Stimulated activated CD4-positive, alpha-beta T cell treated with anti-CD3 and anti-CD28 coated beads, Interleukin-4, amount 100 ng/mL, for 4 hours (primary cell): ENCODE measurements at regions not wholly inside any gene's neighbourhood (a gene's known extent, or its start where the extent isn't known, plus 50 kb on each side); places are given as distances from the start of the nearest gene placed in this dataset.
"Not testable (repeated sequence)": the region's sequence is repeated elsewhere in the genome, so short reads cannot be mapped to it uniquely, and the experiment has no call there.

ENCODE experiments used
- DNase-seq, 2 experiments: peaks; one replicate each; pipeline ENCODE4 v3.0.0-alpha.2; 2020

- DNase-seq = no peak
Measured at GRCh38 chr1:88453295-88453694, 230.8 kb upstream of the PKN2 start.

GRCh38 chr1:88454781-88455180, 229.3 kb upstream of the PKN2 start:
- DNase-seq = no peak

- DNase-seq = no peak
Measured at GRCh38 chr1:88455621-88456256, 228.3 kb upstream of the PKN2 start.

- DNase-seq = no peak
Measured at GRCh38 chr1:88457197-88457596, 226.9 kb upstream of the PKN2 start.

GRCh38 chr1:88461007-88461406, 223.1 kb upstream of the PKN2 start:
- no peak for DNase-seq

DNA sequence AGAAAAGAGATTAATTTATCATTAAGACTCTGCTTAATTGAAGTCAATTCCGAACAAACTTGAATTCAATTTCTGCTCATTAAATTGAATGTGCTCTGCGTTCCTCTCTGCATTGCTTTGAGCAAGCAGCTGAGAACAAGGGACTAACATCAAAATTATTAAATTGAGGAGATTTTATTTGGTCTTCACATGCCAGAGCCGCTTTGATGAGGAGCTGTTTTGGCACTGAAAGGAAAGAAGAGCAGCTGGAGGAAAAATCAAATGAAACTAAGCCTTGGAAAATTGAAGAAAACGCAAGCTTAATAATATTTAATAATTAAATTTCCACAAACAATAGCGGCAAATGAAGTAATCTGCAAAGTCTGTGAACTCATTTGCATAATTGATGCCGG, 222.0 kb upstream of the PKN2 start:
- no peak for DNase-seq

DNA sequence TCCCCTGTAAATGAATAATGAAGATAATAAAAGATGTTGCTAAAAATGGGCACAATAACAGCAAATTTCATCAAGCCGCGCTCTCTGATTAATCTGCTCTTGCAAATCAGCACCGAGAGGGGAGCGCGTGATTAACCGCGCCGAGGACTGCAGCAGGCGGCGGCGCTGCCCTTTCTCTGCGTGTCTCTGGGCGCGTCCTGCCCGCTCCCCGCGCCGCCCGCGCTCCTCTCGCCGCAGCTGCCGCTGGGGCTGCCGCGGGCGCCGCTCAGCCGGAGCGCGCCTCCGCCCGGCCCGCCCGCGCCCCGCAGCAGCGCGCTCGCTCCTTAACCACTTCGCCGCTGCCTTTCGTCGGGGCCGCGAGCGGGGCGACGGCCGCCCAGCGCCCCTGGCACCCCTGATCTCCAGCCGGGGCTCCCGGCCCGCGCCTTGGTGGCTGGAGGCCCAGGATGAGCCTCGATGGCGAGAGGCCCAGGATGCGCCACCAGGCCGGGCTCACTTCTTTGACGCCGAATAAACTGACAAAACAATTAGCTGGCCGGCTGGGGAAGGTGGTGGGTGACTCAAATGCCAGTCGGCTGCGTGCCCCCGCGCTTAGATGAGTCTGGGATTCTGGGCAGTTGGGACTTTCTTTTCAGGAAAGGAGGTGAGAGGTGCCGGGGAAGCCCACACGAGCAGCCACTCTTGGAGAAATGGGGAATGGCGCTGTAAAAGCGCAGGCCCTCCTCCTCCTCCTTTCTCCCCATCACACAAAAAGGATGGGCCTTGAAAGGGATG, 221.4 kb upstream of the PKN2 start:
- no peak for DNase-seq

- no peak for DNase-seq
Measured at GRCh38 chr1:88463401-88463985, 220.6 kb upstream of the PKN2 start.

DNA sequence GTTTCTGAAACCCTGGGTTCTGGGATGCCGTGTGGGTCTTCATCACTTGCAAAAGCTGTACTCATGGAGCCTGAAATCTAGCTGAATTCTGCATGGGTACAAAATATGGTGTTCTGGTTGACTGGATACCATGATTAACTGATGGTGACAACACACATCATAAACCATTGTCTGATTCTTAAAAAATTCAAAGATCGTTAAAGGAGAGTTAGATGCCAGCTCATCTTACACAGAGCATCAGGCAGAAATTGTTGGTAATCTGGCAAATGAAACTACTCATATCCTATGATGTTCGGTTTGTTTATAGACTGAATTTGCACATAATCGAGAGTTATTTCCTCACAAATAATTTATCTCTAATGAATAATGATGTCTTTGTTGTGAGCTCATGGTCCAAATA, 218.1 kb upstream of the PKN2 start:
- DNase-seq = no peak

DNA sequence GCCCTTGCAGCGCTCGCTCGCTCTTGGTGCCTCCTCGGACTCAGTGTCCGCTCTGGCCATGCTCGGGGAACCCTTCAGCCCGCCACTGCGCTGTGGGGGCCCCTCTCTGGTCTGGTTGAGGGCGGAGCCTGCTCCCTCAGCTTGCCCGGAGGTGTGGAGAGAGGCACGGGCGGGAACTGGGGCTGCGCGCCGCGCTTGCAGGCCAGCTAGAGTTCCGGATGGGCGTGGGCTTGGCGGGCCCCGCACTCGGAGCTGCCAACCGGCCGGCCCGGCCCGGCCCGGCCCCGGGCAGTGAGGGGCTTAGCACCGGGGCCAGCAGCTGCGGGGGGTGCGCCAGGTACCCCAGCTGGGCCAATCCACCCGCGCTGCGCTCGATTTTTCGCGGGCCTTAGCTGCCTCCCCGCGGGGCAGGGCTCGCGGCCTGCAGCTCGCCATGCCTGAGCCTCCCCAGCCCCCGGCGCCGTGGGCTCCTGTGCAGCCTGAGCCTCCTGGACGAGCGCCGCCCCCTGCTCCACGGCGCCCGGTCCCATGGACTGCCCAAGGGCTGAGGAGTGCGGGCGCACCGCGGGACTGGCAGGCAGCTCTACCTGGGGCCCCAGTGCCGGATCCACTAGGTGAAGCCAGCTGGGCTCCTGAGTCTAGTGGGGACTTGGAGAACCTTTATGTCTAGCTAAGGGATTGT, 217.0 kb upstream of the PKN2 start:
- no peak for DNase-seq

DNA sequence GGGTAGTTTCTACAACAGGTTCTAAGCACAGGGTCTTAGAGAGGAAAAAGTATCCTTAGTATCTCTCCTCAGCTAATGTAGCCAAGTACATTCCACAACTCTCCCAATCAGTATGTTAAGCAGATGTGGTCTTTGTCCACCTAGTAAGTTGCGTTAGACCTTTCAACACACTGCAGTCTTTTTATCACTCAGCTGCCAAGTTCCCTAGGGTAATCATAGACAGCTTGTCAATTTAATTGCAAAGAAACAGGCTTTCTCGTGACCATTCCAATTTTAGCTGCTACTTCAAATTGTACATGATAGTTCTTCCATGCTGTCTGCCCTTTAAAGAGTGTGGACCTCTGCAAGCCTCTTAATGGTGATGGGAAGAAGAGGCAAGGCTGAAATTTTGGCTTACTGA, 211.8 kb upstream of the PKN2 start:
- DNase-seq = no peak

DNA sequence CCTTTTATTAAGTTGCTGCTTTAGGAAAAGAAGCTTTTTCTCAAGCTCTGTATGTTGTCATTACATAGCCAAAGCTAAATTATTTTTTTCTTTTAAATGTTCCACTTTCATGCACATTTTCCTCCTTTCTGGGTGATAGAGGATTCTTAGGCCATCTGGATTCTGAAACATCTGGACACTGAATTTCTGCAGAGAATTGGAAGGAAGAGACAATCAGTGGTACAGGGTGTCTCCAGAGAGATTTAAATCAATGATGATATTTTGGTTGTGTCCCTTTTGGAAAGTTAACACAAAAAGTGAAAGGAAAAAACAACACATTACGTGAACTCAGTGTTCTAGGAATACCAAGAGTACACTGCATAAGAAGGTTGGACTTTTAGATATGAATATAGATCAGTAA, 211.4 kb upstream of the PKN2 start:
- no peak for DNase-seq

- no peak for DNase-seq
Measured at GRCh38 chr1:88474555-88475304, 209.3 kb upstream of the PKN2 start.

DNA sequence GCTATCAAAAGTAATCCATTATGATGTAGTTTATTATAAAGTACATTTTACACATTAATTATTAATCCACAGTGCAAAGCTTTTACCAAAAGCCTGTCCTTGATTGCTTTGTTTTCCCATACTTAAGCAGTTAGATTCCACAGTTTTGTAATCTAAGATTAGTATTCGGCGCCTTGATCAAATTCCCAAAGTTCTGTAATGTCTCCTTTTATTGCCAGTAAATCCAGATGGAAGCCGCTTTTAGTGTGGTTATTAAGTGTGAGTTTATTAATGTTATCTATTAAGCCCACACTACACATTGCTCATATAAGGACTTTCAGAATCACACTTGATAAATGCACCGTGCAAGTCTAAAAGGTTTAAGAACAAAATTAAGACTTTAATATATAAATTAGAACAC, 199.2 kb upstream of the PKN2 start:
- no peak for DNase-seq

GRCh38 chr1:88488237-88488636, 195.8 kb upstream of the PKN2 start:
- DNase-seq = no peak

GRCh38 chr1:88490676-88491075, 193.4 kb upstream of the PKN2 start:
- no peak for DNase-seq

GRCh38 chr1:88499671-88500070, 184.4 kb upstream of the PKN2 start:
- no peak for DNase-seq

GRCh38 chr1:88502886-88503285, 181.2 kb upstream of the PKN2 start:
- no peak for DNase-seq

DNA sequence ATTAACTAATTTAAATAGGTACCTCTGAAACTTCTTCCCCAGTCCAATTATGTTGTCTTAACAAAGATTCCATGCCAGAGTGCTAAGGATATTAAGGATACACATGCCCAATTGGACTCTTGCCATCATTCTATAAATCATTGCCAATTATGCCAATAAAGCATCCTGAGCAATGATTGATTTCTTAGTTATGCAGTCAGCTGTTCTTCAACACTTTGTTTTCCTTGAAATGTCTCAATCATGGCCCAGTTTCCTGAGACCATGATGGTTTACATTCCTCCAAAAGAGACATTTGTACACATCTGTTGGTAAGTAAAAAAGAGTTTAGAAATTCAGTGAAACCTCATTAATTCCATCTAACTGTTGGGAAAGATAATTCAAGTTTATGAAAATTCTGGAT, 180.4 kb upstream of the PKN2 start:
- no peak for DNase-seq

GRCh38 chr1:88504601-88505000, 179.5 kb upstream of the PKN2 start:
- no peak for DNase-seq

DNA sequence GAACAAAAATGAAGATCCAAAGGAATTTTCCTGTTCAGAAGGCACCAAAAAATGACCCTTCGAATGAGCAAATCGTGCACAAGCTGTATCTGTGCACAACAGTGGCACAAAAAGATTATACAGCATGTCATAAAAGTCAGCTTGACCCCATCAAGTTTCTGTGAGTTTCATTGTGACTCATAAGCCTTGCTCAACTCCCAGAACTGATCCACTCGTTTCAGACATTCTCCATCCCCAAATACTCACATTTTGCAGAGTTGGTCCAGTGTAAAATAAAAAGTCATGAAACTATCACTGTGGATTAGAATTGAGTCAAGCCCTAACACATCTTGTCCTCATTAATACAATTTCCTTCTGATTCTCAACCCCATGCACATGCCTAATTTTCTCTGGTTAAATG, 174.7 kb upstream of the PKN2 start:
- no peak for DNase-seq

- no peak for DNase-seq
Measured at GRCh38 chr1:88514544-88515060, 169.5 kb upstream of the PKN2 start.

- DNase-seq = not testable (repeated sequence)
Measured at GRCh38 chr1:88517499-88517898, 166.6 kb upstream of the PKN2 start.
